ENCODE measurements at regions not wholly inside any gene's neighbourhood (a gene's known extent, or its start where the extent isn't known, plus 50 kb on each side); places are given as distances from the start of the nearest gene placed in this dataset.
A peak's percentile ranks its signal among the peaks of the same experiment; 100 is the strongest.

GRCh38 chrX:39150220-39150619, 349.0 kb downstream of the MID1IP1 start:
- H3K4me3 Mint-ChIP-seq, result peak overlapping the region; percentile 34 to 36; a peak in 4 of 5 replicates
- H3T11ph ChIP-seq (ENCODE audit: low read length), result no peak overlapping the region
- no peak overlapping the region for H2BK120ac ChIP-seq (ENCODE audit: low read depth, low read length, poor library complexity, severe bottlenecking)
- no peaks in the 10 kb centered on the region for H3K23me2 ChIP-seq (ENCODE audit: insufficient read length, low read depth, low read length, poor library complexity, severe bottlenecking)
- H4K8ac ChIP-seq (replicated peaks; ENCODE audit: insufficient read length, low read depth, low read length), result no peak overlapping the region
- no CpG with 5 or more reads among the region's 5 CpGs for WGBS (ENCODE audit: extremely low coverage, insufficient read length, low lambda C conversion rate)
- peaks cover 13 to 19% of the 10 kb centered on the region in 2 experiments for H3K4me1 Mint-ChIP-seq
- H4K5ac ChIP-seq (ENCODE audit: insufficient read length, low read depth, low read length), result no peak overlapping the region
- no peak overlapping the region for H3K9ac ChIP-seq (ENCODE audit: extremely low read depth, insufficient read length, low read length)
- H3K27ac Mint-ChIP-seq, result no peak overlapping the region; a peak in 1 of 7 replicates
- H3K36me3 Mint-ChIP-seq (ENCODE audit: insufficient read depth in 1 of 3, low read depth in 3 of 3), result peaks cover 0 to 7% (median 5%) of the 10 kb centered on the region in 3 experiments; a peak in 4 of 7 replicates
- TF ChIP-seq, protein P1, sequence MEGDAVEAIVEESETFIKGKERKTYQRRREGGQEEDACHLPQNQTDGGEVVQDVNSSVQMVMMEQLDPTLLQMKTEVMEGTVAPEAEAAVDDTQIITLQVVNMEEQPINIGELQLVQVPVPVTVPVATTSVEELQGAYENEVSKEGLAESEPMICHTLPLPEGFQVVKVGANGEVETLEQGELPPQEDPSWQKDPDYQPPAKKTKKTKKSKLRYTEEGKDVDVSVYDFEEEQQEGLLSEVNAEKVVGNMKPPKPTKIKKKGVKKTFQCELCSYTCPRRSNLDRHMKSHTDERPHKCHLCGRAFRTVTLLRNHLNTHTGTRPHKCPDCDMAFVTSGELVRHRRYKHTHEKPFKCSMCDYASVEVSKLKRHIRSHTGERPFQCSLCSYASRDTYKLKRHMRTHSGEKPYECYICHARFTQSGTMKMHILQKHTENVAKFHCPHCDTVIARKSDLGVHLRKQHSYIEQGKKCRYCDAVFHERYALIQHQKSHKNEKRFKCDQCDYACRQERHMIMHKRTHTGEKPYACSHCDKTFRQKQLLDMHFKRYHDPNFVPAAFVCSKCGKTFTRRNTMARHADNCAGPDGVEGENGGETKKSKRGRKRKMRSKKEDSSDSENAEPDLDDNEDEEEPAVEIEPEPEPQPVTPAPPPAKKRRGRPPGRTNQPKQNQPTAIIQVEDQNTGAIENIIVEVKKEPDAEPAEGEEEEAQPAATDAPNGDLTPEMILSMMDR (conservative IDR thresholded peaks at IDR 0.05), result no peak
- H3K27ac ChIP-seq (ENCODE audit: insufficient read length, low read depth, low read length), result no peak overlapping the region
- peak overlapping the region; percentile 26 for H3K4me2 ChIP-seq (ENCODE audit: insufficient read depth, insufficient read length, low read length)
- H2BK12ac ChIP-seq (ENCODE audit: insufficient read length, low read depth, low read length), result no peak overlapping the region
- no peak overlapping the region for H2BK20ac ChIP-seq (ENCODE audit: low read depth, low read length, poor library complexity, severe bottlenecking)
- no peak overlapping the region for H3K14ac ChIP-seq (ENCODE audit: insufficient read depth, low read length)
- no peaks in the 10 kb centered on the region for H4K20me1 ChIP-seq (ENCODE audit: control insufficient read depth, insufficient read depth, insufficient read length)
- H2BK5ac ChIP-seq (ENCODE audit: insufficient read length, low read length), result no peak overlapping the region
- H2AFZ ChIP-seq (ENCODE audit: low read length), result no peak overlapping the region
- H3K79me2 ChIP-seq (ENCODE audit: insufficient read depth, low read length), result no peaks in the 10 kb centered on the region
- no peaks in the 10 kb centered on the region for H3K9me3 ChIP-seq (ENCODE audit: control insufficient read depth, low read depth, low read length)
- H3K56ac ChIP-seq (ENCODE audit: insufficient read length, low read depth, low read length), result no peak overlapping the region
- H2AK5ac ChIP-seq (ENCODE audit: insufficient read length, low read length), result no peak overlapping the region
- H3K27me3 ChIP-seq (ENCODE audit: insufficient read depth, low read length), result no peaks in the 10 kb centered on the region
- no peak overlapping the region for H2BK15ac ChIP-seq (ENCODE audit: low read depth, low read length)
- H3K4me1 ChIP-seq (ENCODE audit: insufficient read depth, low read length), result no peaks in the 10 kb centered on the region; the same call in 1 of the 2 replicates
- no peak overlapping the region for H3K23ac ChIP-seq (ENCODE audit: insufficient read length, low read depth, low read length)
- no peak overlapping the region for H3K18ac ChIP-seq (ENCODE audit: insufficient read length, low read depth, low read length)
- no peak overlapping the region for H3K4ac ChIP-seq (ENCODE audit: low read depth, low read length)
- peaks cover 2% of the 10 kb centered on the region; the same call in 1 of the 2 replicates for H3K27me3 Mint-ChIP-seq (ENCODE audit: low read depth)
- no peak overlapping the region for H4K91ac ChIP-seq (ENCODE audit: insufficient read length, low read depth, low read length)
- H3K79me1 ChIP-seq (ENCODE audit: insufficient read depth, low read depth, low read length, poor library complexity, severe bottlenecking), result no peaks in the 10 kb centered on the region
- peaks cover 70 to 88% of the 10 kb centered on the region in 2 experiments for H3K9me3 Mint-ChIP-seq
- DNase-seq, result no peak

Data from H9 (cell line).